H1 (cell line): ENCODE measurements at regions not wholly inside any gene's neighbourhood (a gene's known extent, or its start where the extent isn't known, plus 50 kb on each side); places are given as distances from the start of the nearest gene placed in this dataset.

Experiments
- CTCF ChIA-PET: fragments of 300-600 bp; sonication (Branson Sonifier 250); formaldehyde crosslinking; loops from one replicate; lab custom pipeline; 2021; ENCODE audit not compliant: partially characterized antibody; lab: Charles Lee
- POLR2A ChIA-PET: fragments of 300-600 bp; sonication (Branson Sonifier 250); formaldehyde crosslinking; loops from one replicate; lab custom pipeline; 2021; ENCODE audit warnings: inconsistent platforms; ENCODE audit not compliant: partially characterized antibody; lab: Charles Lee
- DNase-seq, 2 experiments: peaks; one replicate each; pipeline versions ENCODE4 v3.0.0 to v3.0.0-alpha.2; 2010 to 2022; ENCODE audit warnings: low spot score in 2 of 2, low read depth in 1 of 2, mixed read lengths in 1 of 2
- FAIRE-seq: peaks from 2 replicates; lab custom pipeline; 2011; peaks lifted over from hg19 to GRCh38; lab: Jason Lieb, UNC
- H2AFZ ChIP-seq: 2 replicates; pipeline ENCODE4 v1.8.1; 2012; ENCODE audit warnings: low read length, inconsistent platforms
- H2AK5ac ChIP-seq: 2 replicates; pipeline ENCODE4 v1.6.1; 2013; ENCODE audit warnings: low read depth, low read length
- H2BK120ac ChIP-seq: replicated peaks from 2 replicates; pipeline ENCODE3; 2013; ENCODE audit warnings: low read depth, low read length, inconsistent platforms
- H2BK12ac ChIP-seq: 2 replicates; pipeline ENCODE4 v1.6.1; 2013; ENCODE audit warnings: low read depth, low read length
- H2BK15ac ChIP-seq: 2 replicates; pipeline ENCODE4 v1.6.1; 2013; ENCODE audit warnings: low read length
- H2BK20ac ChIP-seq: 2 replicates; pipeline ENCODE4 v1.6.1; 2013; ENCODE audit warnings: low read length
- H2BK5ac ChIP-seq: 2 replicates; pipeline ENCODE4 v1.6.1; 2013; ENCODE audit warnings: low read depth, low read length
- H3K14ac ChIP-seq: 2 replicates; pipeline ENCODE4 v1.6.1; 2013; ENCODE audit warnings: inconsistent platforms; ENCODE audit not compliant: insufficient read length
- H3K18ac ChIP-seq: 2 replicates; pipeline ENCODE4 v1.6.1; 2013; ENCODE audit warnings: low read length; ENCODE audit errors: extremely low read depth
- H3K23ac ChIP-seq: 2 replicates; pipeline ENCODE4 v1.6.1; 2013; ENCODE audit warnings: inconsistent platforms; ENCODE audit not compliant: insufficient read length
- H3K23me2 ChIP-seq: 2 replicates; pipeline ENCODE4 v1.6.1; 2013; ENCODE audit warnings: low read depth, low read length
- H3K27ac ChIP-seq: 2 replicates; pipeline ENCODE4 v1.6.1; 2011; ENCODE audit warnings: low read depth, low read length, inconsistent platforms
- H3K27me3 ChIP-seq, 4 experiments: replicated peaks in 1 of 4; 1 replicate in 1 of 4; 2 replicates in 3 of 4; pipeline versions ENCODE4 v1.6.1 to v1.8.1; 2011 to 2013; ENCODE audit warnings: low read length in 3 of 4, mild to moderate bottlenecking in 3 of 4, inconsistent platforms in 2 of 4, mixed read lengths in 2 of 4, moderate library complexity in 1 of 4; ENCODE audit not compliant: control insufficient read depth in 3 of 4, insufficient read depth in 3 of 4; ENCODE audit errors: extremely low read depth in 1 of 4
- H3K36me3 ChIP-seq, 4 experiments: 2 replicates each; pipeline versions ENCODE4 v1.6.1 to v1.8.1; 2011 to 2013; ENCODE audit warnings: mild to moderate bottlenecking in 4 of 4, low read length in 3 of 4, moderate library complexity in 2 of 4, control low read depth in 1 of 4, inconsistent platforms in 1 of 4; ENCODE audit not compliant: insufficient read depth in 4 of 4, control insufficient read depth in 2 of 4
- H3K4ac ChIP-seq: replicated peaks from 2 replicates; pipeline ENCODE3; 2013; ENCODE audit warnings: low read length, low read depth, mixed read lengths, inconsistent platforms; ENCODE audit not compliant: insufficient read length
- H3K4me1 ChIP-seq, 4 experiments: replicated peaks in 1 of 4; 1 replicate in 1 of 4; 2 replicates in 3 of 4; pipeline versions ENCODE4 v1.6.1 to v1.8.1; 2011 to 2013; ENCODE audit warnings: low read length in 3 of 4, inconsistent platforms in 2 of 4, mixed read lengths in 1 of 4; ENCODE audit not compliant: insufficient read depth in 4 of 4, control insufficient read depth in 3 of 4
- H3K4me2 ChIP-seq, 2 experiments: 2 replicates each; pipeline versions ENCODE4 v1.6.1 to v1.8.1; 2011 to 2013; ENCODE audit warnings: low read depth in 2 of 2, low read length in 2 of 2, control low read depth in 1 of 2, inconsistent platforms in 1 of 2, mild to moderate bottlenecking in 1 of 2; ENCODE audit not compliant: insufficient read depth in 1 of 2
- H3K4me3 ChIP-seq, 4 experiments: fragments of 200-600, 300-600 bp in 1 of 4; sonication (generic), shearing (Covaris generic), sonication (Bioruptor Twin) in 1 of 4; 2 replicates each; pipeline versions ENCODE4 v1.5.1 to v1.8.1; 2011 to 2016; ENCODE audit warnings: low read length in 4 of 4, low read depth in 3 of 4, control low read depth in 2 of 4, inconsistent platforms in 2 of 4, mild to moderate bottlenecking in 2 of 4, mixed read lengths in 1 of 4, moderate library complexity in 1 of 4; ENCODE audit not compliant: insufficient read depth in 2 of 4; ENCODE audit errors: extremely low read depth in 1 of 4
- H3K56ac ChIP-seq: replicated peaks from 2 replicates; pipeline ENCODE3; 2013; ENCODE audit warnings: low read depth, mild to moderate bottlenecking, mixed read lengths, low read length, inconsistent platforms; ENCODE audit not compliant: insufficient read length
- H3K79me1 ChIP-seq: 2 replicates; pipeline ENCODE4 v1.6.1; 2013; ENCODE audit warnings: low read depth, low read length, control low read depth
- H3K79me2 ChIP-seq, 2 experiments: 2 replicates each; pipeline versions ENCODE4 v1.6.1 to v1.8.1; 2012 to 2013; ENCODE audit warnings: low read length in 2 of 2, mild to moderate bottlenecking in 2 of 2, inconsistent platforms in 1 of 2; ENCODE audit not compliant: insufficient read depth in 2 of 2, control insufficient read depth in 1 of 2
- H3K9ac ChIP-seq, 4 experiments: replicated peaks in 1 of 4; 1 replicate in 1 of 4; 2 replicates in 3 of 4; pipeline versions ENCODE4 v1.6.1 to v1.8.1; 2011 to 2013; ENCODE audit warnings: low read depth in 3 of 4, low read length in 3 of 4, control low read depth in 2 of 4, mild to moderate bottlenecking in 2 of 4, moderate library complexity in 2 of 4, inconsistent platforms in 1 of 4; ENCODE audit errors: extremely low read depth in 1 of 4
- H3K9me3 ChIP-seq, 2 experiments: 2 replicates each; pipeline versions ENCODE4 v1.6.1 to v1.8.1; 2012 to 2013; ENCODE audit warnings: mild to moderate bottlenecking in 2 of 2, moderate library complexity in 2 of 2, control low read depth in 1 of 2, inconsistent platforms in 1 of 2, low read depth in 1 of 2, low read length in 1 of 2, mixed read lengths in 1 of 2; ENCODE audit not compliant: insufficient read depth in 2 of 2
- H4K20me1 ChIP-seq, 2 experiments: replicated peaks in 1 of 2; 2 replicates each; pipeline versions ENCODE3 to v1.8.1; 2011 to 2013; ENCODE audit warnings: inconsistent platforms in 2 of 2, low read length in 2 of 2, mild to moderate bottlenecking in 1 of 2; ENCODE audit not compliant: insufficient read depth in 2 of 2, control insufficient read depth in 1 of 2
- H4K5ac ChIP-seq: 2 replicates; pipeline ENCODE4 v1.6.1; 2013; ENCODE audit warnings: low read length, low read depth, mixed read lengths, inconsistent platforms; ENCODE audit not compliant: insufficient read length
- H4K8ac ChIP-seq: 2 replicates; pipeline ENCODE4 v1.8.0; 2013; ENCODE audit warnings: mild to moderate bottlenecking, moderate library complexity, low read length, inconsistent platforms; ENCODE audit not compliant: insufficient read depth; ENCODE audit errors: extremely low read depth
- H4K91ac ChIP-seq: replicated peaks from 2 replicates; pipeline ENCODE3; 2013; ENCODE audit warnings: low read length, mixed read lengths, inconsistent platforms; ENCODE audit not compliant: insufficient read length
- JUND ChIP-seq: IDR thresholded peaks from 2 replicates; pipeline ENCODE4 v1.6.1; 2011; ENCODE audit warnings: mild to moderate bottlenecking, improper control_type of control experiment, low read length
- MAX ChIP-seq: IDR thresholded peaks from 2 replicates; pipeline ENCODE4 v1.6.1; 2012; ENCODE audit warnings: inconsistent platforms
- TBP ChIP-seq: IDR thresholded peaks from 2 replicates; pipeline ENCODE4 v1.6.1; 2011; ENCODE audit warnings: low read depth, low read length, improper control_type of control experiment
- WGBS, 2 experiments: shearing (Covaris generic) in 1 of 2; methylation state at CpG; one replicate each; pipeline versions ENCODE4 v1.1.6 to v1.1.7; 2013 to 2015; ENCODE audit warnings: low lambda C conversion rate in 2 of 2, mixed read lengths in 2 of 2, inconsistent platforms in 1 of 2, low coverage in 1 of 2, missing lambda C conversion rate in 1 of 2; ENCODE audit not compliant: insufficient replicate concordance in 2 of 2, insufficient coverage in 1 of 2, insufficient read length in 1 of 2; ENCODE audit errors: extremely low coverage in 1 of 2, missing lambda C conversion rate in 1 of 2; 5-methylcytosine and 5-hydroxymethylcytosine counted together

DNA sequence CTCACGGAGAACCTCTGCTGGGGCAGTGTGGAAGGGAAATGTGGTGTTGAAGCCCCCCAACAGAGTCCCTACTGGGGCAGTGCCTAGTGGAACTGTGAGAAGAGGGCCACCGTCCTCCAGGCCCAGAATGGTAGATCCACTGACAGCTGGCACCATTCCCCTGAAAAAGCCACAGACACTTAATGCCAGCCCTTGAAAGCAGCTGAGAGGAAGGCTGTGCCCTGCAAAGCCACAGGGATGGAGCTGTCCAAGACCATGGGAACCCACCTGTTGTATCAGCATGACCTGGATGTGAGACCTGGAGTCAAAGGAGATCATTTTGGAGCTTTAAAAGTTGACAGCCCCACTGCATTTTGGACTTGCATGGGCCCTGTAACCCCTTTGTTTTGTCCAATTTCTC lies 363.5 kb upstream of the PRICKLE1 start:
- no peaks in the 10 kb centered on the region for H3K79me1 ChIP-seq
- no peak overlapping the region for H3K9ac ChIP-seq
- no peak for FAIRE-seq
- no peak overlapping the region for H2BK5ac ChIP-seq
- H3K18ac ChIP-seq, result no peak overlapping the region
- H4K5ac ChIP-seq, result no peak overlapping the region
- H3K23me2 ChIP-seq, result no peaks in the 10 kb centered on the region; the same call in 1 of the 2 replicates
- H2BK120ac ChIP-seq, result no peak overlapping the region
- H3K4me3 ChIP-seq, result no peak overlapping the region
- no peak overlapping the region for H2BK15ac ChIP-seq
- no peaks in the 10 kb centered on the region for H4K20me1 ChIP-seq
- H2BK20ac ChIP-seq, result no peak overlapping the region
- no peaks in the 10 kb centered on the region for H3K36me3 ChIP-seq
- CTCF ChIA-PET, result no interaction called here
- no peaks in the 10 kb centered on the region for H3K4me1 ChIP-seq
- no peaks in the 10 kb centered on the region for H3K79me2 ChIP-seq
- H3K9me3 ChIP-seq, result no peaks in the 10 kb centered on the region
- no peak overlapping the region for H3K56ac ChIP-seq
- H2AFZ ChIP-seq, result no peak overlapping the region
- no peak overlapping the region for H3K4ac ChIP-seq
- 100% methylated on average over 2 of the region's 2 CpGs; no CpG with 5 or more reads in 1 of the 2 experiments for WGBS, 2 experiments
- no peak overlapping the region for H3K23ac ChIP-seq
- H3K14ac ChIP-seq, result no peak overlapping the region
- no peaks in the 10 kb centered on the region for H3K27me3 ChIP-seq
- TF ChIP-seq MAX (no peak), TBP (no peak), JUND (no peak)
- TF ChIP-seq, all 59 proteins: peak for 0
- POLR2A ChIA-PET, result no interaction called here
- no peak overlapping the region for H2AK5ac ChIP-seq
- H2BK12ac ChIP-seq, result no peak overlapping the region
- DNase-seq, result no peak
- no peak overlapping the region for H3K4me2 ChIP-seq
- no peak overlapping the region for H4K91ac ChIP-seq
- no peak overlapping the region for H4K8ac ChIP-seq
- no peak overlapping the region for H3K27ac ChIP-seq
